HG03108 (cell line): ENCODE measurements at regions not wholly inside any gene's neighbourhood (a gene's known extent, or its start where the extent isn't known, plus 50 kb on each side); places are given as distances from the start of the nearest gene placed in this dataset.
"Not testable (repeated sequence)": the region's sequence is repeated elsewhere in the genome, so short reads cannot be mapped to it uniquely, and the experiment has no call there.

Experiments used
- ATAC-seq: cut with Tn5 transposase; IDR thresholded peaks from one replicate; pipeline ENCODE4 v1.9.1; 2021; ENCODE audit warnings: moderate library complexity; ENCODE audit not compliant: unreplicated experiment

- ATAC-seq: no peak
These were observed 50.6 kb upstream of the TMEM170B start for GRCh38 chr6:11486959-11487358.

GRCh38 chr6:11486486-11486885 is 51.1 kb upstream of the TMEM170B start:
- ATAC-seq: no peak

- ATAC-seq: no peak
These were observed 51.5 kb upstream of the TMEM170B start for GRCh38 chr6:11486051-11486450.

- no peak for ATAC-seq
These were observed 52.3 kb upstream of the TMEM170B start for GRCh38 chr6:11485271-11485670.

GRCh38 chr6:11484441-11484840 is 53.1 kb upstream of the TMEM170B start:
- ATAC-seq: no peak

GRCh38 chr6:11482616-11483015 is 54.9 kb upstream of the TMEM170B start:
- ATAC-seq: no peak

GRCh38 chr6:11480541-11480940 is 57.0 kb upstream of the TMEM170B start:
- ATAC-seq: no peak

- no peak for ATAC-seq
These were observed 58.3 kb upstream of the TMEM170B start for GRCh38 chr6:11479296-11479695.

GRCh38 chr6:11478586-11478985 is 59.0 kb upstream of the TMEM170B start:
- no peak for ATAC-seq

- no peak for ATAC-seq
These were observed 62.5 kb upstream of the TMEM170B start for GRCh38 chr6:11475016-11475415.

GRCh38 chr6:11473008-11473740 is 64.4 kb upstream of the TMEM170B start:
- no peak for ATAC-seq

- ATAC-seq: no peak
These were observed 66.3 kb upstream of the TMEM170B start for GRCh38 chr6:11471261-11471660.

- no peak for ATAC-seq
These were observed 67.9 kb upstream of the TMEM170B start for GRCh38 chr6:11469684-11470083.

GRCh38 chr6:11468271-11468670 is 69.3 kb upstream of the TMEM170B start:
- not testable (repeated sequence) for ATAC-seq

GRCh38 chr6:11467364-11467763 is 70.2 kb upstream of the TMEM170B start:
- ATAC-seq: no peak

- no peak for ATAC-seq
These were observed 74.2 kb upstream of the TMEM170B start for GRCh38 chr6:11463398-11463780.

GRCh38 chr6:11462742-11463397 is 74.7 kb upstream of the TMEM170B start:
- ATAC-seq: no peak

GRCh38 chr6:11460837-11461661 is 76.5 kb upstream of the TMEM170B start:
- peak; percentile 67 for ATAC-seq

- peak; percentile 30 for ATAC-seq
These were observed 77.4 kb upstream of the TMEM170B start for GRCh38 chr6:11460001-11460668.

GRCh38 chr6:11459079-11459610 is 78.4 kb upstream of the TMEM170B start:
- ATAC-seq: peak; percentile 43

GRCh38 chr6:11458509-11458908 is 79.0 kb upstream of the TMEM170B start:
- ATAC-seq: no peak
